GM12878 (cell line): ENCODE measurements at regions not wholly inside any gene's neighbourhood (a gene's known extent, or its start where the extent isn't known, plus 50 kb on each side); places are given as distances from the start of the nearest gene placed in this dataset.

Source experiments
- CEBPB ChIP-seq, 2 experiments: fragments of 150-350 bp in 1 of 2; IDR thresholded peaks; 2 replicates each; pipeline ENCODE4 v1.6.1; 2012 to 2014; ENCODE audit warnings: low read depth in 2 of 2, low read length in 2 of 2, borderline replicate concordance in 1 of 2, inconsistent platforms in 1 of 2
- CEBPZ ChIP-seq: fragments of 150-350 bp; IDR thresholded peaks from 2 replicates; pipeline ENCODE4 v1.6.1; 2016; ENCODE audit warnings: low read depth, low read length
- JUND ChIP-seq: IDR thresholded peaks from 2 replicates; pipeline ENCODE4 v1.6.1; 2012; ENCODE audit warnings: low read depth, mild to moderate bottlenecking, low read length, improper control_type of control experiment, moderate library complexity
- MAX ChIP-seq: IDR thresholded peaks from 2 replicates; pipeline ENCODE4 v1.6.1; 2012; ENCODE audit warnings: low read depth, low read length, improper control_type of control experiment
- MEF2B ChIP-seq: fragments of 450-650 bp; IDR thresholded peaks from 2 replicates; pipeline ENCODE4 v1.6.1; 2018; ENCODE audit warnings: mild to moderate bottlenecking, moderate library complexity; ENCODE audit not compliant: partially characterized antibody, poor library complexity, severe bottlenecking
- NFIC ChIP-seq: IDR thresholded peaks from 2 replicates; pipeline ENCODE4 v1.6.1; 2012; ENCODE audit warnings: low read depth, mild to moderate bottlenecking, inconsistent platforms, low read length, moderate library complexity
- SMC3 ChIP-seq: IDR thresholded peaks from 2 replicates; pipeline ENCODE4 v1.6.1; 2011; ENCODE audit warnings: low read length, improper control_type of control experiment, borderline replicate concordance
- SUPT20H ChIP-seq: IDR thresholded peaks from 2 replicates; pipeline ENCODE4 v1.6.1; 2011; ENCODE audit warnings: low read depth, mild to moderate bottlenecking, low read length, moderate library complexity, borderline replicate concordance; ENCODE audit not compliant: control insufficient read depth
- SUZ12 ChIP-seq: fragments of 200-600 bp; sonication (generic); IDR thresholded peaks from one replicate; pipeline ENCODE4 v1.6.1; 2018; ENCODE audit warnings: antibody characterized with exemption, mild to moderate bottlenecking; ENCODE audit not compliant: unreplicated experiment
- YY1 ChIP-seq: IDR thresholded peaks from 2 replicates; pipeline ENCODE4 v1.6.1; 2011; ENCODE audit warnings: low read depth, mild to moderate bottlenecking, low read length

GRCh38 chr2:220891405-220891804 lies 680.7 kb downstream of the EPHA4 start (continued):
- TF ChIP-seq SUZ12 (no peak), MEF2B (no peak), JUND (no peak), MAX (no peak), CEBPB (IDR thresholded peaks at IDR 0.05; ENCODE audit: borderline replicate concordance in 1 of 2, low read depth in 2 of 2, low read length in 2 of 2) (no peak), NFIC (no peak), SMC3 (no peak), YY1 (no peak), SUPT20H (no peak), CEBPZ (no peak)
- TF ChIP-seq, all 136 proteins: peak for 0
